ENCODE measurements at regions not wholly inside any gene's neighbourhood (a gene's known extent, or its start where the extent isn't known, plus 50 kb on each side); places are given as distances from the start of the nearest gene placed in this dataset.

DNA sequence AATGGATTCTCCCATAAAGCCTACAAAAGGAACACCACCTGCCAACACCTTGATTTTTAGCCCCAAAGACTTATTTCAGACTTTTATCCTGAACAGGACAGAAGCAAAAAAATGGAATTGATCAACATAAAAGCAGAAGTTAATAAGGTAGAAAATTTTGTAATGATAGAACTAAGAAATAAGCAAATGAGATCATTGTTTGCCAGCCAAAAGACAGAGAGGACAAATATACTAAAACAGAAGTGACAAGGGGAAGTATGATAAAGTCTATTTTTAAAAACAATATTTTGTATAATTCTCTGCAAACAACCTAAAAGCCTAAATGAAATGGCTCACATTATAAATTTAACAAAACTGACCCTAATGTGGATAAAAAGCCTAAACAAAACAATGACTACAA lies 110.5 kb upstream of the PRSS3 start:
- in situ Hi-C loops (cut with MboI) = no loop called here

DNA sequence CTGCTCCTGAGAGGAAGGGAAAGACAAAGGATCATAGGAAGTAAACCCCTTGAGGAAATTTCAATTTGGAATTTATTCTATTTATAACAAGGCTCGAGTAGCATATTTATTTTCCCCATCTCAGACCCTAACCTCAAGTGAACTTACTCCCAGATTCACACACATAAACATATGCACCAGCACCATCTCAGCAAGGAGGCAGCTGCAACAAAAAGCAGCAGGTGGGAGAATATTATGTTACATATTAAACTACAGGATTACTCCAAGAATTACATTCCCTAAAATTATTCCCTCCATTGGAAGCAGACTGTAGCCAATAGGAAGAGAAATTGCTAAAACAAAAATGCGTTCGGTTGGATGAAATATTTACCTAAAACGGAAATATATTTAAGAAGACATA lies 108.4 kb upstream of the PRSS3 start:
- H3K9me2 ChIP-seq (ENCODE audit: insufficient read depth) = no peaks in the 10 kb centered on the region
- H3K4me1 ChIP-seq (ENCODE audit: insufficient read depth) = no peaks in the 10 kb centered on the region
- in situ Hi-C loops (cut with MboI) = no loop called here
- H3K27me3 ChIP-seq (replicated peaks; ENCODE audit: insufficient read depth) = peaks cover 7% of the 10 kb centered on the region; the same call in 1 of the 2 replicates
- H3K4me2 ChIP-seq (ENCODE audit: unreplicated experiment) = no peak overlapping the region
- no peak overlapping the region for H3K9ac ChIP-seq
- no peaks in the 10 kb centered on the region for H3K9me3 ChIP-seq (ENCODE audit: low read depth)
- WGBS, 2 experiments (ENCODE audit: low coverage in 1 of 2, low lambda C conversion rate in 2 of 2, missing lambda C conversion rate in 2 of 2) = 72 to 77% methylated on average over 4 of the region's 4 CpGs
- H3F3A ChIP-seq (ENCODE audit: insufficient read depth) = no peaks in the 10 kb centered on the region
- H3K36me3 ChIP-seq (ENCODE audit: low read depth) = no peaks in the 10 kb centered on the region
- no peak overlapping the region for H2AFZ ChIP-seq
- no peaks in the 10 kb centered on the region for H3K79me2 ChIP-seq (ENCODE audit: insufficient read depth)
- no peak overlapping the region for H3K4me3 ChIP-seq
- no peak for DNase-seq
- TF ChIP-seq EZH2phosphoT487 (IDR thresholded peaks at IDR 0.05; ENCODE audit: insufficient read depth, low read depth) = no peak
- TF ChIP-seq EZH2 (IDR thresholded peaks at IDR 0.05; ENCODE audit: insufficient read depth, poor library complexity, severe bottlenecking) = no peak
- H4K20me1 ChIP-seq (ENCODE audit: insufficient read depth) = no peaks in the 10 kb centered on the region
- no peak overlapping the region for H3K27ac ChIP-seq

More for the DNA sequence above, 110.5 kb upstream of the PRSS3 start:
- no peaks in the 10 kb centered on the region for H3K36me3 ChIP-seq (ENCODE audit: low read depth)
- no peaks in the 10 kb centered on the region for H4K20me1 ChIP-seq (ENCODE audit: insufficient read depth)
- H3K27ac ChIP-seq = no peak overlapping the region
- H3K4me3 ChIP-seq = no peak overlapping the region
- no peaks in the 10 kb centered on the region for H3K79me2 ChIP-seq (ENCODE audit: insufficient read depth)
- H3K9me3 ChIP-seq (ENCODE audit: low read depth) = no peaks in the 10 kb centered on the region
- H3K9ac ChIP-seq = no peak overlapping the region
- no peak for TF ChIP-seq EZH2phosphoT487 (IDR thresholded peaks at IDR 0.05; ENCODE audit: insufficient read depth, low read depth)
- no peak for TF ChIP-seq EZH2 (IDR thresholded peaks at IDR 0.05; ENCODE audit: insufficient read depth, poor library complexity, severe bottlenecking)
- H3K4me1 ChIP-seq (ENCODE audit: insufficient read depth) = no peaks in the 10 kb centered on the region
- H3F3A ChIP-seq (ENCODE audit: insufficient read depth) = no peaks in the 10 kb centered on the region
- DNase-seq = no peak
- H2AFZ ChIP-seq = no peak overlapping the region
- H3K4me2 ChIP-seq (ENCODE audit: unreplicated experiment) = no peak overlapping the region
- H3K27me3 ChIP-seq (replicated peaks; ENCODE audit: insufficient read depth) = peaks cover 7% of the 10 kb centered on the region; the same call in 1 of the 2 replicates
- no peaks in the 10 kb centered on the region for H3K9me2 ChIP-seq (ENCODE audit: insufficient read depth)

DNA sequence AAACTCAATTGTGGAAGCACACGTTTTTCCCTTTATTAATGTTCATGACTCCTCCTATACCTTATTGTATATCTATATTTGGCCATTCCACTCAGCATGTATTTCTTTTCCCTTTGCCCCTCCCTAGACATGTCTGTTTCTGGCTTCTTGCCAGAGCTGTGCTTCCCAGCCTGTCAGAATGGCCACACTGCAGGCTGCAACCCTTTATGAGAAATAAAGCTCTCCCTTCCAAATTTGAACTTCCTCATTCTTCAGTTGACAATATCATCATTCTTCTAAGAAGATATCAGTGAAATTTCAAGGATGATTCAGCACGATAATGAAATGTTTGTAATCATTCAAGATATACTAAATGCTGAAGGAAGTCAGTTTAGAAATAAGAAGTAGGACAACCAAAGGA lies 107.6 kb upstream of the PRSS3 start:
- no peak overlapping the region for H3K4me2 ChIP-seq (ENCODE audit: unreplicated experiment)
- H3K9ac ChIP-seq = no peak overlapping the region
- no peak overlapping the region for H3K27ac ChIP-seq
- no peaks in the 10 kb centered on the region for H4K20me1 ChIP-seq (ENCODE audit: insufficient read depth)
- in situ Hi-C loops (cut with MboI) = no loop called here
- TF ChIP-seq EZH2phosphoT487 (IDR thresholded peaks at IDR 0.05; ENCODE audit: insufficient read depth, low read depth) (no peak), EZH2 (IDR thresholded peaks at IDR 0.05; ENCODE audit: insufficient read depth, poor library complexity, severe bottlenecking) (no peak)
- no peak for DNase-seq
- H3K9me2 ChIP-seq (ENCODE audit: insufficient read depth) = no peaks in the 10 kb centered on the region
- no peaks in the 10 kb centered on the region for H3K9me3 ChIP-seq (ENCODE audit: low read depth)
- WGBS, 2 experiments (ENCODE audit: low coverage in 1 of 2, low lambda C conversion rate in 2 of 2, missing lambda C conversion rate in 2 of 2) = 28 to 29% methylated on average over 2 of the region's 2 CpGs
- H3F3A ChIP-seq (ENCODE audit: insufficient read depth) = no peaks in the 10 kb centered on the region
- peaks cover 7% of the 10 kb centered on the region; the same call in 1 of the 2 replicates for H3K27me3 ChIP-seq (replicated peaks; ENCODE audit: insufficient read depth)
- no peaks in the 10 kb centered on the region for H3K79me2 ChIP-seq (ENCODE audit: insufficient read depth)
- no peak overlapping the region for H3K4me3 ChIP-seq
- no peak overlapping the region for H2AFZ ChIP-seq
- no peaks in the 10 kb centered on the region for H3K36me3 ChIP-seq (ENCODE audit: low read depth)
- no peaks in the 10 kb centered on the region for H3K4me1 ChIP-seq (ENCODE audit: insufficient read depth)

DNA sequence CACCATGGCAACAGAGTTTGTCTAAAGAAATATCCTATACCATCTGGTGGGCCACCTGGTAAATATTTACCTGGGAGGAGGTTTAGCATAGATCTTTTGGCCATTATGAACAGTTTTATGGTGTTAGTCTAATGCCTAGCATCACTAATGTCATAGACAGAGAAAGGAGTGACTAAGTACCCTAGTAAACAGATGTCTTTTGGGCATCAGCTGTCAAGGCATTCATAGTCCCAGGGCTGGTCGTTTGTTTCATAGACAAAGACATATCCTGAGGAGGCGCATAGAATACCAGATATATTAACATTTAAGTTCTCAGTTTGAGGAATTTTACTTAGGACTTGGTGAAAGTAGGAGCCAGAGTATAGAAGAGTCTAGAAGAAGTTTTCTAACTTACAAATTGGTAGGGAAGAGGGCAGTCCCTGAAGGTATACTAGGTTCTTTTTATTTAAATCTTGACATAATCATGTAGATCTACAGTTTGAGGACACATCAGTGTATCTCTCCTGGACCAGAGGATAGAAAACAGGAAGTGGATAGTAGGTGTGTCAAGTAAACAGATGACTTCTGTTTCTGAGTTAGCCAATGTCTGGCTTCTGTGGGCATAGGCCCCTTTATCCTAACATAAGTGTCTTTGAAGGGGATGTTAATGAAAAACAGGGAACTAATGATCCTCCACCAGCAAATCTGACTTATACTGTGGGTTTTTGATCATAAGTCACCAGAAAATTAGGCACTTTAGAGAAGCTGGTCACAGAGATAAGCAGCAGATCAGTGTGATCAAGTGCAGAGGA lies 105.0 kb upstream of the PRSS3 start:
- no peaks in the 10 kb centered on the region for H3K9me3 ChIP-seq (ENCODE audit: low read depth)
- H4K20me1 ChIP-seq (ENCODE audit: insufficient read depth) = no peaks in the 10 kb centered on the region
- H3K27me3 ChIP-seq (replicated peaks; ENCODE audit: insufficient read depth) = peaks cover 14% of the 10 kb centered on the region; the same call in 1 of the 2 replicates
- H3K4me1 ChIP-seq (ENCODE audit: insufficient read depth) = no peaks in the 10 kb centered on the region
- H3K4me3 ChIP-seq = no peak overlapping the region
- no peak overlapping the region for H2AFZ ChIP-seq
- no peak for DNase-seq
- H3K9ac ChIP-seq = no peak overlapping the region
- H3K27ac ChIP-seq = no peak overlapping the region
- in situ Hi-C loops (cut with MboI) = no loop called here
- no peak overlapping the region for H3K4me2 ChIP-seq (ENCODE audit: unreplicated experiment)
- no peaks in the 10 kb centered on the region for H3F3A ChIP-seq (ENCODE audit: insufficient read depth)
- no peaks in the 10 kb centered on the region for H3K79me2 ChIP-seq (ENCODE audit: insufficient read depth)
- TF ChIP-seq EZH2phosphoT487 (IDR thresholded peaks at IDR 0.05; ENCODE audit: insufficient read depth, low read depth) = no peak
- no peak for TF ChIP-seq EZH2 (IDR thresholded peaks at IDR 0.05; ENCODE audit: insufficient read depth, poor library complexity, severe bottlenecking)
- no peaks in the 10 kb centered on the region for H3K36me3 ChIP-seq (ENCODE audit: low read depth)
- WGBS, 2 experiments (ENCODE audit: low coverage in 1 of 2, low lambda C conversion rate in 2 of 2, missing lambda C conversion rate in 2 of 2) = 35 to 38% methylated on average over 2 of the region's 2 CpGs
- H3K9me2 ChIP-seq (ENCODE audit: insufficient read depth) = no peaks in the 10 kb centered on the region
